Neural cell (in vitro differentiated cells): ENCODE measurements at regions not wholly inside any gene's neighbourhood (a gene's known extent, or its start where the extent isn't known, plus 50 kb on each side); places are given as distances from the start of the nearest gene placed in this dataset.

Source experiments
- H2AFZ ChIP-seq: fragments of 200-600, 300-800 bp; sonication (generic), shearing (Covaris generic); 2 replicates; pipeline ENCODE4 v1.6.0; 2014; ENCODE audit warnings: low read depth, mild to moderate bottlenecking, antibody characterized with exemption, low read length, moderate library complexity
- H3F3A ChIP-seq: fragments of 200-600 bp; shearing (Covaris generic); 2 replicates; pipeline ENCODE4 v1.6.1; 2016; ENCODE audit warnings: mild to moderate bottlenecking, moderate library complexity, mixed read lengths, antibody characterized with exemption, low read length; ENCODE audit not compliant: insufficient read depth, poor library complexity, severe bottlenecking
- H3K27ac ChIP-seq: fragments of 200-600, 300-800 bp; sonication (generic), shearing (Covaris generic); 2 replicates; pipeline ENCODE4 v1.5.1; 2014; ENCODE audit warnings: mild to moderate bottlenecking, low read length, moderate library complexity
- H3K27me3 ChIP-seq: fragments of 300-800, 200-600 bp; sonication (generic), shearing (Covaris generic); 2 replicates; pipeline ENCODE4 v1.6.0; 2014; ENCODE audit warnings: mild to moderate bottlenecking, low read depth, low read length, moderate library complexity; ENCODE audit not compliant: insufficient read depth
- H3K36me3 ChIP-seq: fragments of 300-800, 200-600 bp; sonication (generic), shearing (Covaris generic); 2 replicates; pipeline ENCODE4 v1.5.1; 2014; ENCODE audit warnings: mild to moderate bottlenecking, antibody characterized with exemption, low read length, moderate library complexity; ENCODE audit not compliant: insufficient read depth
- H3K4me2 ChIP-seq: fragments of 300-800, 200-600 bp; sonication (generic), shearing (Covaris generic); 2 replicates; pipeline ENCODE4 v1.6.0; 2014; ENCODE audit warnings: mild to moderate bottlenecking, low read length
- H3K4me3 ChIP-seq: fragments of 300-800, 200-600 bp; sonication (generic), shearing (Covaris generic); 2 replicates; pipeline ENCODE4 v1.5.1; 2014; ENCODE audit warnings: mild to moderate bottlenecking, low read length, moderate library complexity
- H3K79me2 ChIP-seq: fragments of 200-600 bp; shearing (Covaris generic); replicated peaks from 2 replicates; pipeline ENCODE4 v1.6.0; 2014; ENCODE audit warnings: mild to moderate bottlenecking, low read length, moderate library complexity; ENCODE audit not compliant: insufficient read depth
- H3K9ac ChIP-seq: fragments of 300-800, 200-600 bp; sonication (generic), shearing (Covaris generic); 2 replicates; pipeline ENCODE4 v1.6.1; 2016; ENCODE audit warnings: mild to moderate bottlenecking, low read length, mixed read lengths
- H3K9me2 ChIP-seq: fragments of 200-600 bp; shearing (Covaris generic); 2 replicates; pipeline ENCODE4 v1.6.1; 2016; ENCODE audit warnings: mild to moderate bottlenecking, low read length, mixed read lengths; ENCODE audit not compliant: insufficient read depth
- H3K9me3 ChIP-seq: fragments of 200-600, 300-800 bp; sonication (generic), shearing (Covaris generic); 2 replicates; pipeline ENCODE4 v1.6.1; 2016; ENCODE audit warnings: mild to moderate bottlenecking, mixed run types, low read length, moderate library complexity, mixed read lengths
- H4K20me1 ChIP-seq: fragments of 200-600 bp; shearing (Covaris generic); 2 replicates; pipeline ENCODE4 v1.6.1; 2016; ENCODE audit warnings: mild to moderate bottlenecking, mixed run types; ENCODE audit not compliant: insufficient read depth
- CTCF ChIP-seq: fragments of 450-650 bp; IDR thresholded peaks from 2 replicates; pipeline ENCODE4 v1.5.1; 2014; ENCODE audit warnings: antibody characterized with exemption, mild to moderate bottlenecking, moderate library complexity; ENCODE audit not compliant: poor library complexity, severe bottlenecking
- EP300 ChIP-seq: fragments of 450-650 bp; conservative IDR thresholded peaks from 2 replicates; pipeline ENCODE4 v1.6.1; 2014; ENCODE audit warnings: antibody characterized with exemption, mild to moderate bottlenecking, moderate library complexity; ENCODE audit not compliant: poor library complexity, severe bottlenecking
- EZH2 ChIP-seq: fragments of 200-600, 300-800 bp; shearing (Covaris generic), sonication (generic); IDR thresholded peaks from 2 replicates; pipeline ENCODE4 v1.6.1; 2014; ENCODE audit warnings: antibody characterized with exemption, low read length, borderline replicate concordance, mild to moderate bottlenecking; ENCODE audit not compliant: insufficient read depth, poor library complexity, severe bottlenecking
- MXI1 ChIP-seq: fragments of 450-650 bp; conservative IDR thresholded peaks from 2 replicates; pipeline ENCODE4 v1.6.1; 2014; ENCODE audit warnings: antibody characterized with exemption, mild to moderate bottlenecking; ENCODE audit not compliant: poor library complexity, severe bottlenecking
- POLR2AphosphoS5 ChIP-seq: IDR thresholded peaks from 2 replicates; pipeline ENCODE4 v1.6.1; 2012
- RAD21 ChIP-seq: fragments of 450-650 bp; conservative IDR thresholded peaks from 2 replicates; pipeline ENCODE4 v1.6.1; 2014; ENCODE audit warnings: antibody characterized with exemption, mild to moderate bottlenecking, moderate library complexity
- REST ChIP-seq: IDR thresholded peaks from 2 replicates; pipeline ENCODE4 v1.6.1; 2012; ENCODE audit warnings: borderline replicate concordance
- SMC3 ChIP-seq: fragments of 450-650 bp; conservative IDR thresholded peaks from 2 replicates; pipeline ENCODE4 v1.6.1; 2014; ENCODE audit warnings: antibody characterized with exemption, mild to moderate bottlenecking, moderate library complexity; ENCODE audit not compliant: poor library complexity
- TAF1 ChIP-seq: IDR thresholded peaks from 2 replicates; pipeline ENCODE4 v1.6.1; 2012; ENCODE audit warnings: low read depth

GRCh38 chr15:95323796-95324195, 1006.7 kb upstream of the NR2F2 start:
- no peaks in the 10 kb centered on the region for H3K79me2 ChIP-seq
- peaks cover 30% of the 10 kb centered on the region for H3K27me3 ChIP-seq
- TF ChIP-seq SMC3 (no peak), EP300 (no peak), EZH2 (no peak), CTCF (no peak), MXI1 (no peak)
- H3K9me3 ChIP-seq = no peaks in the 10 kb centered on the region
- H3K36me3 ChIP-seq = no peaks in the 10 kb centered on the region
- no peaks in the 10 kb centered on the region for H4K20me1 ChIP-seq
- no peak overlapping the region for H3K4me3 ChIP-seq
- no peaks in the 10 kb centered on the region for H3K9me2 ChIP-seq
- no peaks in the 10 kb centered on the region for H3F3A ChIP-seq
- H2AFZ ChIP-seq = no peak overlapping the region
- H3K27ac ChIP-seq = no peak overlapping the region
- H3K4me2 ChIP-seq = no peak overlapping the region
- no peak overlapping the region for H3K9ac ChIP-seq

DNA sequence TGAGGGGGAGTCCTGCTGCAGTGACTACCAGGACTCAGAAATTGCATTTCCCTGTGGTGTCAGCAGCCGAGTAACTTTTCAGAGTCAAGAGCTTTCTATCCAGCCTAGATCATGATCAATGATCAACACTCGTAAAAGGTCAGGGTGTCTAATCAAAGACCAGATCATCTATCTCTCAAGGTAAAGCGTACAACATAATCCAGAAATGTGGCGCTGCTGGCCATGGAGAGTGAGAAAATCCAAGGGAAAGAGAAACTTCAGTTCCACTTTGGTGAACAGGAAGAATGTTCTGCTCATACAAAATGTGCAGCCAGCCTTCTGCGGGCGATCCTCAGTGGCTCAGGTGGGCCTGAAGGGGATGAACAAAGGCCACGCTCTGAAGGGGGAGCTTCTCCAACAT, 1005.8 kb upstream of the NR2F2 start:
- Histone ChIP-seq H3K27me3 (peaks cover 30% of the 10 kb centered on the region), H3K4me3 (no peak overlapping the region), H3K9ac (no peak overlapping the region), H4K20me1 (no peaks in the 10 kb centered on the region), H2AFZ (no peak overlapping the region), H3K79me2 (no peaks in the 10 kb centered on the region), H3F3A (no peaks in the 10 kb centered on the region), H3K4me2 (no peak overlapping the region), H3K9me2 (no peaks in the 10 kb centered on the region), H3K27ac (no peak overlapping the region), H3K36me3 (no peaks in the 10 kb centered on the region), H3K9me3 (no peaks in the 10 kb centered on the region)
- TF ChIP-seq POLR2AphosphoS5 = no peak
- no peak for TF ChIP-seq SMC3
- TF ChIP-seq EP300 = no peak
- no peak for TF ChIP-seq REST
- no peak for TF ChIP-seq MXI1
- TF ChIP-seq CTCF = no peak
- TF ChIP-seq RAD21 = no peak
- TF ChIP-seq TAF1 = no peak
- no peak for TF ChIP-seq EZH2
